Spleen (tissue), 7 donors: ENCODE measurements at regions not wholly inside any gene's neighbourhood (a gene's known extent, or its start where the extent isn't known, plus 50 kb on each side); places are given as distances from the start of the nearest gene placed in this dataset.

ENCODE experiments used
- POLR2A ChIP-seq, 3 donors: fragments of 450-650 bp; IDR thresholded peaks; one replicate each; pipeline ENCODE4 v1.5.1; 2017; ENCODE audit warnings: antibody characterized with exemption in 3 of 3, mild to moderate bottlenecking in 1 of 3
- TF ChIP-seq, protein P1 (sequence below), 11 experiments: fragments of 200-600 bp in 7 of 11; fragments of 450-650 bp in 4 of 11; sonication (generic) in 4 of 11; IDR thresholded peaks in 8 of 11; conservative IDR thresholded peaks in 3 of 11; 1 replicate in 7 of 11; 2 replicates in 4 of 11; pipeline versions ENCODE4 v1.4.0 to v1.8.0; 2016 to 2021; ENCODE audit warnings: antibody characterized with exemption in 11 of 11, inconsistent platforms in 4 of 11, mild to moderate bottlenecking in 1 of 11
- donor health status: DM: no; HTN: no; CAD: no; lungs with moderate emphysema.
- donor health status: DM: no; HTN: no; CAD: no.
- donor health status: DM: no; HTN: no; CAD: no.

DNA sequence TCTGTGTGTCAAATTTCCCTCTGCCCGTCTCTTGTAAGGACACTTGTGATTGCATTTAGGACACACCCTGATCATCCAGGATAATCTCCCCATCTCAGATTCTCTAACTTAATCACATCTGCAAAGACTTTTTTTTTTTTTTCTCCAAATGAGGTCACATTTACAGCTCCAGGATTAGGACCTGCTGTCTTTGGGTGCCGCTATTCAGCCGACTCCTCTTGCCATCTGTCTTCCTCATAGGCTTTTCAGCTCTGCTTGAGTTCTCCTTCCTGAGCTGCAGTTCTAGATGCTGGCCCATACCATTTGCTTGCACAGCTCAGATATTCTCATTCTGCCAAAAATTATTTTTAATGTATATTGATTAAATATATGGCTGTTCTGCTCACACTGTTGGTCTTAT is 94.3 kb upstream of the TLE3 start:
- TF ChIP-seq, protein P1, sequence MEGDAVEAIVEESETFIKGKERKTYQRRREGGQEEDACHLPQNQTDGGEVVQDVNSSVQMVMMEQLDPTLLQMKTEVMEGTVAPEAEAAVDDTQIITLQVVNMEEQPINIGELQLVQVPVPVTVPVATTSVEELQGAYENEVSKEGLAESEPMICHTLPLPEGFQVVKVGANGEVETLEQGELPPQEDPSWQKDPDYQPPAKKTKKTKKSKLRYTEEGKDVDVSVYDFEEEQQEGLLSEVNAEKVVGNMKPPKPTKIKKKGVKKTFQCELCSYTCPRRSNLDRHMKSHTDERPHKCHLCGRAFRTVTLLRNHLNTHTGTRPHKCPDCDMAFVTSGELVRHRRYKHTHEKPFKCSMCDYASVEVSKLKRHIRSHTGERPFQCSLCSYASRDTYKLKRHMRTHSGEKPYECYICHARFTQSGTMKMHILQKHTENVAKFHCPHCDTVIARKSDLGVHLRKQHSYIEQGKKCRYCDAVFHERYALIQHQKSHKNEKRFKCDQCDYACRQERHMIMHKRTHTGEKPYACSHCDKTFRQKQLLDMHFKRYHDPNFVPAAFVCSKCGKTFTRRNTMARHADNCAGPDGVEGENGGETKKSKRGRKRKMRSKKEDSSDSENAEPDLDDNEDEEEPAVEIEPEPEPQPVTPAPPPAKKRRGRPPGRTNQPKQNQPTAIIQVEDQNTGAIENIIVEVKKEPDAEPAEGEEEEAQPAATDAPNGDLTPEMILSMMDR (IDR thresholded peaks at IDR 0.05 in 8 of 11, conservative IDR thresholded peaks at IDR 0.05 in 3 of 11), result no peak
- no peak for TF ChIP-seq POLR2A (IDR thresholded peaks at IDR 0.05)
